ENCODE measurements at regions not wholly inside any gene's neighbourhood (a gene's known extent, or its start where the extent isn't known, plus 50 kb on each side); places are given as distances from the start of the nearest gene placed in this dataset.

- TF ChIP-seq CTCF (conservative IDR thresholded peaks at IDR 0.05; ENCODE audit: low read length), result no peak
- peak; percentile 43 for DNase-seq (ENCODE audit: low read depth)
- H3K4me3 ChIP-seq (ENCODE audit: low read length), result no peak overlapping the region
These were observed 249.6 kb upstream of the COL8A1 start for GRCh38 chr3:99388780-99389179.

- no peak for DNase-seq (ENCODE audit: low read depth)
- H3K4me3 ChIP-seq (ENCODE audit: low read length), result no peak overlapping the region
- TF ChIP-seq CTCF (conservative IDR thresholded peaks at IDR 0.05; ENCODE audit: low read length), result no peak
These were observed 253.8 kb upstream of the COL8A1 start for GRCh38 chr3:99384596-99384995.

GRCh38 chr3:99376926-99377325 is 261.5 kb upstream of the COL8A1 start:
- DNase-seq (ENCODE audit: low read depth), result no peak
- no peak for TF ChIP-seq CTCF (conservative IDR thresholded peaks at IDR 0.05; ENCODE audit: low read length)
- no peak overlapping the region for H3K4me3 ChIP-seq (ENCODE audit: low read length)

- peak; percentile 44 for DNase-seq (ENCODE audit: low read depth)
- no peak for TF ChIP-seq CTCF (conservative IDR thresholded peaks at IDR 0.05; ENCODE audit: low read length)
- no peak overlapping the region for H3K4me3 ChIP-seq (ENCODE audit: low read length)
These were observed 264.6 kb upstream of the COL8A1 start for GRCh38 chr3:99373846-99374210.

- peak; percentile 65 for DNase-seq (ENCODE audit: low read depth)
- H3K4me3 ChIP-seq (ENCODE audit: low read length), result no peak overlapping the region
- no peak for TF ChIP-seq CTCF (conservative IDR thresholded peaks at IDR 0.05; ENCODE audit: low read length)
These were observed 265.1 kb upstream of the COL8A1 start for GRCh38 chr3:99373088-99373845.

GRCh38 chr3:99366663-99367429 is 271.5 kb upstream of the COL8A1 start:
- TF ChIP-seq CTCF (conservative IDR thresholded peaks at IDR 0.05; ENCODE audit: low read length), result no peak
- H3K4me3 ChIP-seq (ENCODE audit: low read length), result no peak overlapping the region
- DNase-seq (ENCODE audit: low read depth), result no peak

GRCh38 chr3:99365979-99366378 is 272.4 kb upstream of the COL8A1 start:
- TF ChIP-seq CTCF (conservative IDR thresholded peaks at IDR 0.05; ENCODE audit: low read length), result no peak
- peak; percentile 22 for DNase-seq (ENCODE audit: low read depth)
- no peak overlapping the region for H3K4me3 ChIP-seq (ENCODE audit: low read length)

Data from AG10803 (cell line).